ENCODE measurements at regions not wholly inside any gene's neighbourhood (a gene's known extent, or its start where the extent isn't known, plus 50 kb on each side); places are given as distances from the start of the nearest gene placed in this dataset.

DNA sequence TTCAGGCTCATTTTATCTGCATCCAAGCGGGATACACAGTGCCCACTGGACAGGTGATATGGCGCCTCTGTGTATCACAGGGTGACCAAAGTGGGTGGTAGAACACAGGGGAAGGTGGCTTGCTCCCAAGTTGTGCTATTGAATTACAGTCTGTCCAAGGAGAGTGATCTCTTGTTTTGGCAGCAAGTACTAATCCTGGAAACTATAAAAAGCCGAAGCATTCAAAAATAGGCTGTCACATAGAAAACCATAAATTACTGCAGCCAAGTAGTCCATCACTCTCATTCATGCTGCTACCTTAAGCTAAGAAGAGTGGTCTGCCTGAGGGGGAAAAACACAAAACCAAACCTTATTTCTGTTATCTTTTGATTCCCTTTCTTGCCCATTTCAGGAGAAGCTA is 237.1 kb upstream of the POU3F3 start:
- TF ChIP-seq, protein P1, sequence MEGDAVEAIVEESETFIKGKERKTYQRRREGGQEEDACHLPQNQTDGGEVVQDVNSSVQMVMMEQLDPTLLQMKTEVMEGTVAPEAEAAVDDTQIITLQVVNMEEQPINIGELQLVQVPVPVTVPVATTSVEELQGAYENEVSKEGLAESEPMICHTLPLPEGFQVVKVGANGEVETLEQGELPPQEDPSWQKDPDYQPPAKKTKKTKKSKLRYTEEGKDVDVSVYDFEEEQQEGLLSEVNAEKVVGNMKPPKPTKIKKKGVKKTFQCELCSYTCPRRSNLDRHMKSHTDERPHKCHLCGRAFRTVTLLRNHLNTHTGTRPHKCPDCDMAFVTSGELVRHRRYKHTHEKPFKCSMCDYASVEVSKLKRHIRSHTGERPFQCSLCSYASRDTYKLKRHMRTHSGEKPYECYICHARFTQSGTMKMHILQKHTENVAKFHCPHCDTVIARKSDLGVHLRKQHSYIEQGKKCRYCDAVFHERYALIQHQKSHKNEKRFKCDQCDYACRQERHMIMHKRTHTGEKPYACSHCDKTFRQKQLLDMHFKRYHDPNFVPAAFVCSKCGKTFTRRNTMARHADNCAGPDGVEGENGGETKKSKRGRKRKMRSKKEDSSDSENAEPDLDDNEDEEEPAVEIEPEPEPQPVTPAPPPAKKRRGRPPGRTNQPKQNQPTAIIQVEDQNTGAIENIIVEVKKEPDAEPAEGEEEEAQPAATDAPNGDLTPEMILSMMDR (IDR thresholded peaks at IDR 0.05) = no peak
- no peak for TF ChIP-seq ZFX (IDR thresholded peaks at IDR 0.05; ENCODE audit: borderline replicate concordance)

Data from 22Rv1 (cell line).